ENCODE measurements at regions not wholly inside any gene's neighbourhood (a gene's known extent, or its start where the extent isn't known, plus 50 kb on each side); places are given as distances from the start of the nearest gene placed in this dataset.

DNA sequence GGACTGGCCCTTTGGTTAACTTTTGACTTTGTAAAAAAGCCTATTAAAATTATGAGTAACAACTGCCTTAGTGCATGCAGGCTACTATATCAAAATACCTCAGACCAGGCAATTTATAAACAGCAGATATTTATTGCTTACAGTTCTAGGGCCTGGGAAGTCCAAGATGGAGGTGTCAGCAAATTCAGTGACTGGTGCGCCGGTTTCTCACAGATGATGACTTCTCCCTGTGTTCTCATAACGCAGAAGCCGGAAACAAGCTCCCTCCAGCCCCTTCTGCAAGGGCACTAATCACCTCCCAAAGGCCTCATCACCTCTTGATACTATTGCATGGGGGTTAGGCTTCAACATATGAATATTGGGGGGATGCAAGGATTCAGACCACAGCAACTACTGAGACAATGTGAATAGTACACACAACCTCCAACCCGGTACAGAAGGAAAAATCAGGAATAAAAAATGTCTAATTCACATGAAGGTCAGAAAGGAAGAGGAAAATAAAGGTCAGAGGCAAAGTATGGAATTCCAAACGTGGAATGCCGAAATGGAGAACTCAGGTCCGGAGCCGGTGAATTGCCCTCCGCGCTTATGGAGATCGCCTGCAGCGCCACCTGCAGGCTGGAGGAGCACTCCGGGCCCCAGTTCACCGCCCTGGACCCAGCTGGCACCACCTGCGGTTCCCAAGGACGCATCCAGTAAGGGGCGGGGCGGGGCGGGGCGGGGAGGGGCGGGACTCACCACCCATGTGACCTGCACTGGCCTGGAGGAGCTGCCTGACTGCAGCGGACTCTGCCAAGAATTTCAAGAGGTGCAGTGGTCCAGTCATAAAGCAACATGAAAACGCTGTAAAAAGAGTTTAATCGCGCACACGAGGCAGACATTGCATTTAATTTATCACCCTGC is 203.4 kb downstream of the KIF26A start:
- DNase-seq (ENCODE audit: low spot score), result no peak

DNA sequence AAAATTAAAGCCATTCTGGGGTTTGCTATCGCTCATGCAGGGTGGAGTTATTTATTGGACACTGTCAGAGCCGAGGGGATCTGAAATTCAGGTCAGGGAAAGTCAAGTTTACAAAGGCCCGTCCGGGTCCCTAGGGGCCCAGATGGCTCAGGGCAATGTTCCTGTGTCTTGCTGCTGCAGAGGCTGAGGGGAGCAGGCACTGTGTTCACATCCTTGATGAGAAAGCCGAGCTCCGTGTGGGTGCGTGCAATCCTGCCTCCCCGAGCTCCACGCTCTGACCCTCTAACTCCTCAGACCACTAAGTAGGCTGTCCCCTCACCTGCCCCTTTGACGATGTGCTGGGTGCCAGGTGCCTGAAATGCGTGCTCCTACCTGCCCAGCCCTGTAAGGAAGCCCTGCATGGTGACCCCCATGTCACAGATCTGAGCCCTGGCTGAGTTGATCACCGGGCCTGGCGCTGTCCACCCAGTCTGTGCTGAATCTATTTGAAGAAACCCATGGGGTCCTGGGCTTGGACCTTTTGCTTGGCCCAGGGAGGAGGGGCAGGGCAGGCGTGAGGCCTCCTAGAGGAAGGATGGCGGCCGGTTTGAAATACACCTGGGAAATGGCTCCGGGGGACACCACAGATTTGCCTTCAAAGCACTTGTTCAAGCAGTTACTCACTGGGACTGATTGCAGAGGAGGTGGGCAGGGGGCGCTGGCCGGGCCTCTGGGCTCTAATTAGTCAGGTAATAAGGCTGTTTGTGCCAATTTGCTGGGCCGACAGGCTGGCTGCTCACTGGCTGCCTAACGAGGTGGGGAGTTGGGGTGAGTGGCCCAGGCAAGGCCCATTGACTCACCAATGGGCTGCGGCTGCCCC is 204.3 kb downstream of the KIF26A start:
- no peak for DNase-seq (ENCODE audit: low spot score)

DNA sequence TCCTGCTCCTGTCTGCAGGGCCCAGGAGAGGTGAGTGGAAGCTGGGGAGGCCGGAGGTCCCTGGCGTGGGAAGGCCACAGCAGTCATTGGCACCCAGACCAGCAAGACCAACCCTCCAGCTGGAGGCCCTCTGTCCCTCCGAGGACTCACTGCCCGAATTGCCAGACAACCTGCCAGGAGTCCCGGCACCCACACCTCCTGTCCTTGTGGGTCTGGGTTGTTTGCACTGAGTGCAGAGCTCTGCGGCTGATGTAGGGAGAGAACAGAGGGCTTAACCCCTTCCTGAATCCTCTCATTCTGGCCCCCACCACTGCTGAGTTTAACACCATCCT is 204.9 kb downstream of the KIF26A start:
- DNase-seq (ENCODE audit: low spot score), result no peak

DNA sequence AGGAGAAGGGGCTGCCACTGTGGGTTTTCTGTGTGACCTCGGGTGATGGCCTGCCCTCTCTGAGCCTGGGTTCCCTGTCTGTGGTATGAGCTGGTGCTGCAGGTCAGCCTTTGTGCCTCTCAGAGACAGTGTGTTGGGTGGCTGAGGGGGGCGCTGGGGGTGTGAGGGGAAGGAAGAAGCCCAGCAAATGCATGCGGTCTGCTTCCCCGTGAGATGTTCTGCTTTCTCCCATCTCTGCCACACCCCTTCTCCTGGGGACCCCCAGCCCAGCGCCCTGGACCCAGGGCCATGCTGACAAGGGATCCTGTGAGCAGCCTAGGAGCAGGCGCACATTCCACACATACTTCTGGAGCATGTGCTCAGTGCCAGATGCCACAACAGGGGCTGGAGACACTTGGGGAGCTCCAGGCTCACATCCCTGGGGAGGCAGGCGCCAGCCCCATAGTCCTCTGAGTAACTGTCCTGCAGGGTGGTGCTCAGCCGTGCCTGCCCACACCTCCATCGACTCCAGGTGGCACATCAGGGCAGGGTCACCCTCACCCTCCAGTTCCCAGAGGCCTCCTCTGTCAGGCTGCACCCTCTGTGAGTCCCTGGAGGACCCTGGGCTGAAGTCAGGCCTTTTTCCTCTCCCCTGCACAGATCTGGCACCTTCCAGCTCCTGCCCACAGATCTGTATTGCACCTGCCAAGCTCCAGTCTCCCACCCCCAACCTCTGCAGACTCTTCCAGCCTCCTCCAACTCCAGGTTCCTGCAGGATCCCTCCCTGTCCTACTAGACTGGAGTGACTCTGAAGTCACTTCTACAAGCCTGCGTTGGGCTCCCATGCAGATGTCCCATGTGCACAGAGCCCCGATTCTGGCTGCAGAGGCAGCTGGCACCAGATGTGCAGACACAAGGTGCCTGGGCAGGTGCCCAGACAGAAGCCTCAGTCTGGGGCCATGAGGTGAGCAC is 205.6 kb downstream of the KIF26A start:
- DNase-seq (ENCODE audit: low spot score), result no peak

DNA sequence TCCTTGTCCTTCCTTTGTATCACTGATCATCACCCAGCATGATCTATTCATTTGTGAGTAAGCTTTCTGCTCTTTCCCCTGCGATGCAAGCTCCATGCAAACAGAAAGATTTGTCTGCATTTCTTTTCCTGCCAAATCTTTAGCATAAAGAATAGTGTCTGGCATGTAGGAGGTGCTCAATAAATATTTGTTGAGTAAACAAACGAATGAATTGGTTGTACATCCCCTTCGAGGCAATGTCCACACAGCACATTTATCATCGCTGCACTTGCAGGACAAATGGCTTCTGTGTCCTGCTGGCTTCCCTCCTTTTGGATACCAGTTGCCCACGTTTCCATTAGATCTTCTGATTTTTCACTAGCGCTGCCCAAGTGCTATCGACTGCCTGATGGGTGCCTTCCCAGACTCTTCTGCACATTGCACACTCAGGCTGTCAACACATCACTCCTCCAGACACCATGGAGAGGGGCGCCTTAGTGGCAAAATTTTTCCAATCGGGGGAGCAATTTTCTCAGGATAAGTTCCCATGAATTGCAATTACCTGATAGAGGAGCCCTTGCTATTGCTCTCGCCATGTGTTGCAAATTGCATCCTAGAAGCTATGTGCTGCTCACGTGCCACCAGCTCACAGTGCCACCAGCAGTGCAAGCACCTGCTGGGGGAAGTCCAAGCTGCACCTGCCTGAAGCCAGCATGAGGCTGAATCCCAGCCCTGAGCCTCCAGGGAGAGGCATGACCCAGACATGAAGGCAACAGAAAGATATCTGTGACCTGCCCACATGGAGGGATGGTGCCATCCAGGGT is 206.6 kb downstream of the KIF26A start:
- no peak for DNase-seq (ENCODE audit: low spot score)

DNA sequence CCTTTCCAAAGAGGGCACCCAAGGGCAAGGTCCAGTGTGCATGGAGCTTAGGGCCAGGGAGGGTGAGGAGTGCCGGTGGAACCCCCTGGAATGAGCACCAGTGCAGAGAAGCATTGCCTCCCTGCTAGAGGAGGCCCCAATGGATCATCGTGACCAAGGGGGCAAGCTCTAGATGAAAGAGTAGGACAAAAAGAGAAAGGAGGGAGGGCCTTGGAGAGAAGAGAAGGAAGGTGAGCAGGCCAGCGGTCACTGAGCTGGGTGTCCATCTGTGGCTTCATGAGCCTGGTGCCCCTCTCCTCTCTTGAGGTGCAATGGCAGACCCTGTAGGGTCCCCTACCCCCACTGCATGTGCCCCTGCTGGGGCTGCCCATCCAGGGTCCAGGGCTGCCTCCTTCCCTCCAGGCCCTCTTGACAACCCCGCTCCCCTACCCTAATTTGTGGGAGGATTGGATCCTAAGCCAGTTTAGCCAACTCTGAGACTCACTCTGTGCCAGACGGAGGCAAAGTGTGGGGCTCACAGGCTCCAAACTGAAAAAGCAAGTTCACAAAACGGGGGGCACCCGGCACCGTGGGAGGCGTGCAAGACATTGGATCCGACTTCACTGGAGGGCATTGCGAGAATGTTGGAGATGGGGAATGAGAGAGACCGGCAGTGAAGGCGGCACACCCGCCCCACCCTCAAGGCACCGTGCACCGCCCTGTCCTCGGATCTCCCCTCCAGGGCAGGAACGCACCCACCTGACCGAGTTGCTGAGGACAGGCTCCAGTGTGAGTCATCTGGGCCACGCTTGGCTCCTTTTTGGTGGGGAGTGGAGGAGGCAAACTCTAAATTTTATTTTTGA is 207.5 kb downstream of the KIF26A start:
- no peak for DNase-seq (ENCODE audit: low spot score)

DNA sequence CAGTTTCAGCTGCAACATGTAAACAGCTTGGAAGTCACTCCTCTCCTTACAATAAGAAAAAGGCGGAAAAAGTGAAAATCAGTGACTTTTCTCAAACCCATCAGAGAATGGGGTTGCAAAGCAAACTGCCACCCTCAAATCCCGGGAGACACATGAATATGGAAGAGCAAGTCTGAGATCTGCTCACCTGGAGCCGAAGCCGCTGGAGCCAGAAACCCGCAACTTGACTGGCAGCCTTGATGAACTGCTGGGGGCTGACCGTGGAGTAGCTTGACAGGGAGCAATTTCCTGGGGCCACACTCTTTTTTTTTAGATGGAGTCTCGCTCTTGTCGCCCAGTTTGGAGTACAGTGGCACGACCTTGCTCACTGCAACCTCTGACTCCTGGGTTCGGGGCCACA is 208.2 kb downstream of the KIF26A start:
- no peak for DNase-seq (ENCODE audit: low spot score)

DNA sequence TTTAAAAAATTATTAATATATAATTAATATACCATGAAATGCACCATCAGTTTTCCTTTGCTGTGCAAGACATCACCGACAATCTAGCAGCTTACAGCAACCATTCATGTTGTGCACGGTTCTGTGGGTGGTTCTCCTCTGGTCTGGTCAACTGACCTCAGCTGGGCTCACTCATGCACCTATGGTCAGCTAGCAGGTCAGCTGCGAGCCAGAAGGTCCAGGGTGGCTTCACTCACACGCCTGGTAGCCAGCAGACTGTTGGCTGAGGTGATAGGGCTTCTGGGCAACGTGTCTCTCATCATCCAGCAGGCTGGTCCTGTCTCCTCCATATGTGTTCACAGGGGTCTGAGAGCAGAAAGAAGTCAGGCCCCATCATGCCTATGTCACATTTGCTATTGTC is 210.4 kb downstream of the KIF26A start:
- DNase-seq (ENCODE audit: low spot score), result no peak

DNA sequence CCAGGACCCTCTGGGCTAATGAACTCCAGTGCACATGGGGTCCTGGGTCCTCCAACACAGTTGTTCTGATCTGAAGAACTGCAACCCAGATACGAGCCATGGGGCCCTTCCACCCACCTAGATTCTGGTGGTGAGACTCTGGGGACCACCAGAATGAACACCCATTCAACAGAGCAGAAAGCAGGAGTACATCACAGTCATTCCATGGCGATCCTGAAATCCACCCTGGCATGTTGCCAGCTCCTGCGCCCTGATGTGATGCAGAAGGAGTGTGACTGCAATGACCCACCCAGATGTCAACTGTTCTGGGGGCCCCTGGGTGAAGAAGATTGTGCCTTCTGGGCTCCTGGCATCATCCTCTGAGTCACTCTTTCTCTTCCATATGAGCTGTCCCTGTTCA is 211.6 kb downstream of the KIF26A start:
- no peak for DNase-seq (ENCODE audit: low spot score)

DNA sequence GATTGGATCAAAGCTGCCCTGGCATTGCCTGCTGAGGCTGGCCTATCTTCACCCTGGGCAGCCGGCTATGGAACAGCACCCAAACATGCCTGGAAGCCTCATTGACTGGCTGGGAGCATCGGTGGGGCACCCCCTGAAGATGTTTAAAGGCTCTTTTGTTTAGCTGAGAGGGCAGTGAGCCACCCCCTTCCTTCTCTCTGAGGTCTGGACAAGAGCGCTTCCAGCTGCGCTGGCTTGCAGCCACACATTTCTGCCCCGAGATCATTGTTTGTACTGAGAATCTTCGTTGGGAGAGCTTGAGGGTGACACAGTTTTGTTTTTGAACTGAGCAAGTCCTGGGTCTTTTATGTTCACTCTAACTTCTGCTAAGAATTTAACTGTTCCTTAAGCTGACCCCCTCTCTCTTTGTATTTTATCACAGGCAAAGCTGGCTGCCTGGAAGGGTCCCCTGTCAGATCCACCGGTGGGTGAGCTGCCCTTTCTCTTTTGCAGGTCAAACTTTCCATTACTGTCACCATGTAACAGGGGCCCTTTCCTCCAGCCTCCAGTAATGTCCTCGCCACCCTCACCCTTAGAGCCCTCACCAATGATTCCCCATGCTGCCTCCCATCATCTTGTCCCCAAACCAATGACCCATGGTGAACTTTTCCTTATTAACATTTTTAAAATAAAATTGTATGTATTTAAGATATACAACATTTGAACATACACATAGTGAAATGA is 212.2 kb downstream of the KIF26A start:
- DNase-seq (ENCODE audit: low spot score), result peak; percentile 97

DNA sequence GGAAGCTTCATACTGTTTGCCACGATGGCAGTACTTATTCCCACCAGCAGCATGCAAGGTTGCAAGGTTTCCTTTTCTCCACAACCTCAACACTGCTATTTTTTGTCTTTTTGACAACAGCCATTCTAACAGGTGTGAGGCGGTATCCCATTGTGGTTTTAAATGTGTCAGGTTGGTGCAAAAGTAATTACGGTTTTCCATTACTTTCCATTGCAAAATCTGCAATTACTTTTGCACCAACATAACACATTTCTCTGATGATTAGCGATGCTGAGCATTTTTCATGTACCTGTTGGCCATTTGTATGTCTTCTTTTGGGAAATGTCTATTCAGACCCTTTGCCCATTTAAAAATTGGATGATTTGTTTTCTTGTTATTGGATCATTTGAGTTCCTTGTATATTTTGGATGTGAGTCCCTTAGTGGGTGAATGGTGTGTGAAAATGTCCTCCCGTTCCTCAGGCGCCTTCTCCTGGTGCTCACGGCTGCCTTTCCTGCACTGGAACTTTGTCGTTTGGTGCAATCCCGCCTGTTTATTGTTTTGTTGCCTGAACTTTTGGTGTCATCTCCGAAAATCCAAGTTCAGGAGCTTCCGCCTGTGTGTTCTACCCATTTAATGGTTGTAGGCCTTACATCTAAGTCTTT is 213.6 kb downstream of the KIF26A start:
- DNase-seq (ENCODE audit: low spot score), result no peak

DNA sequence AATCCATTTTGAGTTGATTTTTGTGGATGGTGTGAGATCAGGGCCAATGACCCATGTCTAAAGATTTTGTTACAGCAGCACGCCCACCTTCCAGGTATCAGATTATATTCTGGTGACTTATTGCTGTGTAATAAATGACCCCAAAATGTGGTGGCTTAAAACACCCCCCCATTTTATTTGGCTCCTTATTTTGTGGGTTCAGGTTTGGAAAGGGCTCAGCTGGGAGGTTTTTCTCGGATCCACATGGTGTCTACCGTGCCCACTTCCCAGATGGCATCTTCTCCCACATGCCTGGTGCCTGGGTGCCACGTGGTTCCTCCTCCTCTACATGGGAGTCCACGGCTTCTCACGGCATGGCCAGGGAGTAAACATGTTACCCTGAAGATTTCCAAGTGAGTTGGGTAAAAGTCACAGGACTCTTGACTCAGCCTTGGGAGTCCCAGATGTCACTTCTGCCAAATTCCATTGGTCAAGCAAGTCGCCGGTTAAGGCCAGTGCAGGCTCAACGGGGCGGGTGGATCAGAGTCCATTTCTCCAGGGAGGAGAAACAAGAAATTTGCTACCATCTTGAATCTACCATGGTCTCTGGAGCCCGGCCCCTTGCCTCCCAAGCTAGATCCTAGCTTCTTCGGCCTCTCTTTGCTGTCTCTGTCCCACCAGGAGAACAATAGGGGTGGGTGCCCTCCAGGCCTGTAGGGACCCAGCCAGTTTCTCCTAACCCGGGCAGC is 214.3 kb downstream of the KIF26A start:
- no peak for DNase-seq (ENCODE audit: low spot score)

DNA sequence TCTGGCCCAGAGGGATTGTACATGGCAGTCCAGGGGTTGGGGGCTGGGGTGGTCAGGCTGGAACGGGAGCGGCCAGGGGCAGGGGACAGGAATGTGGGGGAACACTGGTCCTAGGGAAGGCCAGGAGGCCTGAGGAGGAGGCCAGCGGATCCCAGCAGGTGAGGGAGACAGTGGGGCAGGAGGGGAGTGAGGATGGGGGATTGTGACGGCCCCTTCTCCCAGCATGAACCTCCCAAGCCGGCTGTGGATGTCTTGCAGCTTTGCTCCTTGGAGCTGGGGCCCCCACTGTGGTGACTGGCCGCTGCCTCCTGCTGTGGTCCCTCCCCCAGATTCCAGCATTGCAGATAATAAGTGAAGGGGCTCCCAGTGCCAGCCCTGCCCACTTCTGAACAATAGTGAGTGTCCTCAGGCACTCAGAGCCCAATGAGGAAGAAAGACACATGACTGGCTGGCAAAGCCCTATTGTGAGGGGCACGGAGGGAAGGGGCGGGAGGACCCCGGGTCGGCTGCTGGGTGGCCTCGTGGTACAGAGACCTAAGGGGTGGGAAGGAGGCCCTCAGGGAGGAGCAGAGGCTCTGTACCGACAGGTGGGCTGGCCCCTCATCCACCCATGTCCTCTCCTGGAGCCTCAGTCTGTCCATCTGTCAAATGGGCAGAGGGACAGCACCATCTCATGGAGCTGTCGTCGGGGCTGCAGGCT is 215.0 kb downstream of the KIF26A start:
- DNase-seq (ENCODE audit: low spot score), result no peak

DNA sequence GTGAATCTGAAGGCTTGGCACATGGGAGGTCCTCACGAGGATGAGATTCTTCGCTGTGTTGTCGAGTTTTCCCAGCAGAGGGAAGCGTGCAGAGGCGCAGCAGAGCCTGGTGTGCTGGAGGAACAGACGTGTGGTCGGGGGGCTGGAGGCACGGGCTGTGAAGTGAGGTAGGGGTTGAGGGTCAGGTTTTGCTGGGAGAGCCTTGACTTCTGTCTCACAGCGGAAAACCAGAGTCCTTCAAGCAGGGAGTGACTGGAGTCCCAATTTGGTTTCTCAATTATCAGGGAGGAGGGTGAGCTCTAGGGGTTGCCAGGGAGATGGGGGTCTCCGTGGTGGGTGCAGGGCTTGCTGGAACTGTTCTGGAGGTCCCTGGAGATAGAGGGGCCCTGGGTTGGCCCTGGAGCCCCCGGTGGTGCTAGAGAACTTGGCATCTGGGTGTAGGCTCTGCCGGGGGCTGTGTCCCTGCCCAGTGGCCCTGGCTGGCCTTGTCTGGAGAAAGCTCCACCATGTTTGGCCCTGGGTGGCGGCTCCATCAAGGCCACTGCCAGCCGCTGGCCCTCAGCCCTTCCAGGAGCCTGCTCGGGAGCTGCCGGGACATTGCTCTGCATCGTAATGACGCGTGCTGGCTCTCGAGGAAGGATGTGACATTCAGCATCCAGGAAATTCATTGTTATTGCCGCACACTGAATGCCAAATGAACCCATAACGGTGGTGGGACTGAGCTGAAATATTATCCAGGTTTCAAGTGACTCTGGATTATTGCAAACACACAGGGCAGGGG is 215.7 kb downstream of the KIF26A start:
- DNase-seq (ENCODE audit: low spot score), result no peak

DNA sequence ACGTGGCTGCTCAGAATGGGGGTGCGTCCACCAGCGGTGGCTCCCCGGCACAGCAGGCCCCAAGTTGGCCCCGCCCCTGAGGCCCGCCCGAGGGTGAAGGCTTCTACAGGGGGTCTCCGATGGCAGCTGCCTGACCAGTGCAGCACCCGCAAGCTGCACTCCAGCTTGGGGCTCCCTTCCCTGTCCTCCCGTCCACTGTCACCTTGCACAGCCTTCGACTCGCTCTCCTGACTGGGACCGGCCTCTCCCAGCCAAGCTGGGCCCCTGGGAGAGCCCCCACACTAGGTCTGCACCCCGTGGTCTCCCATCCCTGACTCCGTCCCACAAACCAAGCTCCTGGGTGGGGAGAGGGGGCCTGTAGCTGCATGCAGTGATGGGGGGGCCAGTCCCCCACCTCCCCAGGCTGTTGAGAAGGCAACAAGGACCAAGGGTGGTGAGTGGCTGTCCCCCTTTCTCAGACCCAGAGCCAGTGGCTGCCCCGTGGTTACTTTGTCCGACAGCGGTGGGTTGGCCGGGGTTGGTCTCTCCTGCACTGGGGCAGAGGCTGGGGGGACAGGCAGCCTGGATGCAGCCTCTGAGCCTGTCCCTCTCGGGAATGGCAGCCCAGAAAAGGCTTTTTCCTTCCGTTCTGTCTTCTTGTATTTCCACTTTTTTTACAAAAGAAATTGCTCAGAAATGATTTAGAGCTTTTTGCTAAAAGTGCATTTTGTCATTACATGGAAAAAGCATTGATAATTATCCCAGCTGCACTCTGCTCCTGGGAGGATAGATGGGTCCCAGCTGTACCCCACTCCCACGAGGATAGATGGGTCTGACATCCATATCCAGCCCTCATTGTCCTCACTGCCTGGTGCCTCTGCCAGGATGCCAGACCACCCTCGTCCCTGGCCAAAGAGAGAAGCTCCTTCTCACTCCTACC is 217.0 kb downstream of the KIF26A start:
- no peak for DNase-seq (ENCODE audit: low spot score)

Measured in pons (tissue), 1 donor.